HUES48 (cell line): ENCODE measurements at regions not wholly inside any gene's neighbourhood (a gene's known extent, or its start where the extent isn't known, plus 50 kb on each side); places are given as distances from the start of the nearest gene placed in this dataset.

Experiments
- H3K27ac ChIP-seq: one replicate; pipeline ENCODE4 v1.7.0; 2013; ENCODE audit warnings: low read depth, low read length, inconsistent platforms
- H3K27me3 ChIP-seq: 2 replicates; pipeline ENCODE4 v1.6.1; 2013; ENCODE audit warnings: mild to moderate bottlenecking, low read length; ENCODE audit not compliant: control insufficient read depth, insufficient read depth
- H3K36me3 ChIP-seq: 2 replicates; pipeline ENCODE4 v1.6.1; 2013; ENCODE audit warnings: low read length; ENCODE audit not compliant: control insufficient read depth, insufficient read depth
- H3K4me1 ChIP-seq: 2 replicates; pipeline ENCODE4 v1.6.1; 2013; ENCODE audit warnings: mild to moderate bottlenecking, low read length; ENCODE audit not compliant: control insufficient read depth, insufficient read depth
- H3K4me3 ChIP-seq: 2 replicates; pipeline ENCODE4 v1.5.1; 2013; ENCODE audit warnings: mild to moderate bottlenecking, low read depth, low read length
- H3K9ac ChIP-seq: 2 replicates; pipeline ENCODE4 v1.6.1; 2013; ENCODE audit warnings: mild to moderate bottlenecking, low read depth, low read length, moderate library complexity
- H3K9me3 ChIP-seq: 2 replicates; pipeline ENCODE4 v1.6.1; 2013; ENCODE audit warnings: low read length; ENCODE audit not compliant: control insufficient read depth, insufficient read depth

DNA sequence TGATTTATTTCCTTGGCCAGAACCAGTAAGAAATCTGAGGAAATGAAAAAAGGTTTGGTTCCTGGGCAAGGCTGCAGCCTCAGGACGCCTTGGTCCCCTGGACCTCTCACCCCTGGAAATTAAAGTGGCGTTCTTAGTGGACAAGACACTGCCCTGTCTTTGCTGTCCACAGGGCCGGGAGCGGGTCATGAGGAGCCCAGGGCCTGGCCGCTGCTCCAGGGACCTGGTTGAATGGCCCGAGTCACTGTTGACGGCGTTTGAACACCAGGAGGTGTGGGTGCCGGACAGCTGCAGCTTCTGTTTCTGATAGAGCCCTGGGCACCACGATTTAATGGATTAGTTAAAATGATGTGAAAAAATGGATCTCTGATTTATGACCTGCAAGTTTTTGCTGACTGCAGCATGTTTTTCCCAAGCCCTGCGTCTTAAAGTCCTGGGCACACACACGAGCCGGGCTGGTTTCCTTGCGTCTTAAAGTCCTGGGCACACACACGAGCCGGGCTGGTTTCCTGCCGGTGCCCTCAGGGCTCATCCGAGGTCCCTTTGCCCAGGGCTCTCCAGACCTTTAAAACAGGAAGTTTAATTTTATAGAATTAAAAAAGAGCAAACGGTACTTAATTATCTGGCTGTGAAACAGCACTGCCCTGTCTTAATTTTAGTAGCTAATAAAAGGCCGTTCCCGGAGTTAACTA, 74.1 kb upstream of the ACTRT2 start:
- Histone ChIP-seq H3K9ac (no peak overlapping the region), H3K9me3 (peaks cover 37% of the 10 kb centered on the region), H3K27ac (no peak overlapping the region), H3K36me3 (no peaks in the 10 kb centered on the region), H3K27me3 (no peaks in the 10 kb centered on the region), H3K4me3 (no peak overlapping the region), H3K4me1 (no peaks in the 10 kb centered on the region)

DNA sequence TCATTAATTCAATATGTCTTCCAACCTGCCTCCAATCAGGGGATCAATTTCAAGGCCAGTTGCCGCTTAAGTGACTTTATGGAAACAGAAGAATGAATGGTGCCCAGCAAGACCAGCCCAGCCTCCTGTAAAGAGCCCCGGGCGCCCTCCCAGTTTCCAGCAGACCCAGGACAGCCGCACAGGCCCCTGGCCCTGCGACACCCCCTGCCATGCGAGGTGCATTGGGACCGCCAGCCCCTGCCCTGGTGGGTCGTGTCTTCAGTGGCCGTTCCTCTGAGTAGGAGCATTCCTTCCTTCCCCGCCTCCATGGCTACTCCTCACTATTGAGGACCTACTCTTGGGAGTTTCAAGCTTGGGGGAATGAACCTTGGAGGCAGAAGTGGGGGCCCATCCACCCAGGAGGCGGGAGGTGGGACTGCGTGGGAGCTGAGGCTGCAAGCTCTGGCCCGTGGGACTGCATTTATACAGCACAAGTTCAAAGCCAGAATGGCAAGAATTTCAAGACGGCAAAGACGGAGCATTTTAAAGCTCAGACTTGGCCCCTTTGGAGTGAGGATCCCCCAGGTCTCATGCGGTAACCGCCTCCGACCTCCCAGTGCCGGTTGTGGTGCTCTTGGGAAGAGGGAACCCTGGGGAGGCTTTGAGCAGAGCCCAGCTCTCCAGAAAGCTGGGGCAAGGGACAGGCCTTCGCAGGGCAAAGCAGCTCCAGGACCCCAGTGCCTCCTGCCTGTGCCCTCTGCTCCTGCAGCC, 73.1 kb upstream of the ACTRT2 start:
- Histone ChIP-seq H3K9ac (no peak overlapping the region), H3K36me3 (no peaks in the 10 kb centered on the region), H3K9me3 (peaks cover 39% of the 10 kb centered on the region), H3K27ac (no peak overlapping the region), H3K4me1 (no peaks in the 10 kb centered on the region), H3K27me3 (no peaks in the 10 kb centered on the region), H3K4me3 (no peak overlapping the region)

DNA sequence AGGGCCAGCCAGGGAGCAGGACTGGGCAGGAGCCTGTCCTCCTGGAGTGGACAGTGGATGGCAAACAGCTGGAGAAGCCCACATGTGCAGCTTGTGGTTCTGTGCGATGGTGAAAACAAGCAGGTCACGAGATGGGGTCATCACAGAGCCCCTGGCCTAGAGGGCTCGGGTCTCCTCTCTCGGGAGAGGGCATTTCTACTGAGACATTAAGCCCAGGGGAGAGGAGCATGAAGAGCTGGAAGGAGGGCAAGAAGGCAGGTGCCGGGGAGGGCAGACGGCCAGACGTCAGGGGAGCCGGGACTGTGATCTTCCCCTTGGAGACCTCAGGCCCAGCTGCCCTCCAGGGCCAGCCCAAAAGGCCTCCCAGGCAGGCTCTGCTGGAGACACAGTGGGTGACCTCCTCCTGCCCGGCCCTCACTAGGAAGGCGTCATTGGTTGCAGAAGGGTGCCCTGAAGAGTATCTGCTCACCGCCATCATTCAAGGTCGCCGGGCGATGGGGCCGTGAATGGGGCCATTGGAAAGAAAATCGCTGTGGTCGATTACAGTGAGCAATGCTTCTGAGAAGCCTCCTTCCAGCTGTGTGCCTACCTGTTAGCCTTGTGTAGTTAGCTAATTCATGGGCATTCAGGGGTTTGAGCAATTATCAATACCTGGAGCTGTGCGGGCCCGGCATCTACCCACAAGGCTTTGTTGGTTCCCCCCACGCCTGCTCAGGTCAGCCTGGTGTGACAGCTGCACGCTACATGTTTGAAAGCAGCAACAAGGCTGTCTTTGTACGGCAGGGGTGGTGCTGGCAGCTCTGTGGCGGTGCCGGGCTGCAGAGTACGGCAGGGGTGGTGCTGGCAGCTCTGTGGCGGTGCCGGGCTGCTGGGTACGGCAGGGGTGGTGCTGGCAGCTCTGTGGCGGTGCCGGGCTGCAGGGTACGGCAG, 72.3 kb upstream of the ACTRT2 start:
- no peak overlapping the region for H3K27ac ChIP-seq
- no peak overlapping the region for H3K4me3 ChIP-seq
- H3K9ac ChIP-seq = no peak overlapping the region
- no peaks in the 10 kb centered on the region for H3K4me1 ChIP-seq
- no peaks in the 10 kb centered on the region for H3K27me3 ChIP-seq
- no peaks in the 10 kb centered on the region for H3K36me3 ChIP-seq
- peaks cover 36% of the 10 kb centered on the region for H3K9me3 ChIP-seq

GRCh38 chr1:2949966-2950925, 71.0 kb upstream of the ACTRT2 start:
- Histone ChIP-seq H3K27me3 (no peaks in the 10 kb centered on the region), H3K9me3 (peaks cover 36% of the 10 kb centered on the region), H3K27ac (no peak overlapping the region), H3K4me1 (no peaks in the 10 kb centered on the region), H3K4me3 (no peak overlapping the region), H3K9ac (no peak overlapping the region), H3K36me3 (no peaks in the 10 kb centered on the region)

DNA sequence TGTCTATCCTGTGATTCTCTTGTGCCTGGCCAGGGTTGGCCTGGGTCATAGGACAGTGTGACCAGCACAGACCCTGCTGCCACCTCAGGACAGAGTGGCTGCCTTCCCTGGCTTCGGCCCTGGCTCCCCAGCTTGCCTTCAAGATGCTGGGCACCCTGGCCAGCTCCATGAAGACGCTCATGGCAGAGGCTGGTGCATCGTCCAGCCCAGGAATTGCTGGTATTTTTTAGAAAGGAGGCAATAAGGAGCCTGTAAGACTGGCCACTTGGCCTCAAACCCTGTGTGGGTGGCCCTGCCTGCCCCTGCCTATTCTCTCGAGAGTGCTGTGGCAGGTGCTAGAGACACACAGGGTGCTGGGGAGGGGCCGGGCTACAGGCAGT, 70.4 kb upstream of the ACTRT2 start:
- Histone ChIP-seq H3K9ac (no peak overlapping the region), H3K4me1 (no peaks in the 10 kb centered on the region), H3K27ac (no peak overlapping the region), H3K4me3 (no peak overlapping the region), H3K27me3 (no peaks in the 10 kb centered on the region), H3K36me3 (no peaks in the 10 kb centered on the region), H3K9me3 (peaks cover 38% of the 10 kb centered on the region)

GRCh38 chr1:2951856-2952255, 69.4 kb upstream of the ACTRT2 start:
- Histone ChIP-seq H3K36me3 (no peaks in the 10 kb centered on the region), H3K27me3 (no peaks in the 10 kb centered on the region), H3K9me3 (peaks cover 45% of the 10 kb centered on the region), H3K27ac (no peak overlapping the region), H3K9ac (no peak overlapping the region), H3K4me3 (no peak overlapping the region), H3K4me1 (no peaks in the 10 kb centered on the region)

GRCh38 chr1:2952371-2952770, 68.9 kb upstream of the ACTRT2 start:
- Histone ChIP-seq H3K4me3 (no peak overlapping the region), H3K4me1 (no peaks in the 10 kb centered on the region), H3K27ac (no peak overlapping the region), H3K9me3 (peaks cover 51% of the 10 kb centered on the region), H3K36me3 (no peaks in the 10 kb centered on the region), H3K27me3 (no peaks in the 10 kb centered on the region), H3K9ac (no peak overlapping the region)

DNA sequence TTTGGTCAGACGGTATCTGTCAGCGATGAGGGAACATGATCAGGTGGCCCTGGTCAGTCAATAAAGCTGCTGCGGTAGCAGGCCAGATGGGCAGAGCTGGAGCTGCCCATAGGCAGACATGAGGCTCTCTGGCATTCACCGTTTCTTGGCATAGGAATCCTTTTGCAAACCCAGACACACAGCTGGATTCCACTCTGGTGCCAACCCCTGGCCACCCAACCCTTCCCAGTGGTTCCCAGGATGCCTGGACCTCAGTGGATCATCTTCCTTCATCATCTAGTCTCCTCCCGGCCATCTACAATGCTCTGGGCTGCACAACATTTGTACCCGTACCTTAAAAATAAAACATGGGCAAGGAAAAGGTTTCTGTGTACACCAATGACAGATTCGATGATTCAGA, 68.3 kb upstream of the ACTRT2 start:
- Histone ChIP-seq H3K27ac (no peak overlapping the region), H3K9ac (no peak overlapping the region), H3K9me3 (peaks cover 55% of the 10 kb centered on the region), H3K36me3 (no peaks in the 10 kb centered on the region), H3K27me3 (no peaks in the 10 kb centered on the region), H3K4me3 (no peak overlapping the region), H3K4me1 (no peaks in the 10 kb centered on the region)

- no peak overlapping the region for H3K9ac ChIP-seq
- no peaks in the 10 kb centered on the region for H3K27me3 ChIP-seq
- H3K9me3 ChIP-seq = peaks cover 55% of the 10 kb centered on the region
- no peaks in the 10 kb centered on the region for H3K4me1 ChIP-seq
- no peak overlapping the region for H3K4me3 ChIP-seq
- no peaks in the 10 kb centered on the region for H3K36me3 ChIP-seq
- no peak overlapping the region for H3K27ac ChIP-seq
These were observed 67.5 kb upstream of the ACTRT2 start for GRCh38 chr1:2953688-2954285.

GRCh38 chr1:2955652-2956051, 65.6 kb upstream of the ACTRT2 start:
- Histone ChIP-seq H3K36me3 (no peaks in the 10 kb centered on the region), H3K27me3 (no peaks in the 10 kb centered on the region), H3K9me3 (peaks cover 68% of the 10 kb centered on the region), H3K27ac (no peak overlapping the region), H3K9ac (no peak overlapping the region), H3K4me3 (no peak overlapping the region), H3K4me1 (no peaks in the 10 kb centered on the region)
